ENCODE measurements at regions not wholly inside any gene's neighbourhood (a gene's known extent, or its start where the extent isn't known, plus 50 kb on each side); places are given as distances from the start of the nearest gene placed in this dataset.
A peak's percentile ranks its signal among the peaks of the same experiment; 100 is the strongest.

- TF ChIP-seq EZH2 (IDR thresholded peaks at IDR 0.05; ENCODE audit: insufficient read depth, poor library complexity, severe bottlenecking) = peak; percentile 56
- no peak for TF ChIP-seq EZH2phosphoT487 (IDR thresholded peaks at IDR 0.05; ENCODE audit: insufficient read depth, low read depth)
Measured at GRCh38 chr15:95326431-95327182, 1003.9 kb upstream of the NR2F2 start.

All from GM23248 (cell line).